ENCODE measurements at regions not wholly inside any gene's neighbourhood (a gene's known extent, or its start where the extent isn't known, plus 50 kb on each side); places are given as distances from the start of the nearest gene placed in this dataset.

GRCh38 chr7:113561446-113561845 is 357.4 kb downstream of the PPP1R3A start:
- CTCF ChIA-PET, result no interaction called here
- Histone ChIP-seq H3K36me3 (replicated peaks in 1 of 2; ENCODE audit: control insufficient read depth in 1 of 2, insufficient read depth in 2 of 2, low read length in 1 of 2) (no peaks in the 10 kb centered on the region), H3K79me2 (ENCODE audit: insufficient read depth) (no peaks in the 10 kb centered on the region), H3K9me2 (no peaks in the 10 kb centered on the region), H3K9me3 (no peaks in the 10 kb centered on the region), H3K4me2 (no peak overlapping the region), H3K9ac (no peak overlapping the region), H3K27me3 (ENCODE audit: insufficient read depth) (no peaks in the 10 kb centered on the region), H3K27ac (ENCODE audit: low read depth in 2 of 2, low read length in 1 of 2) (no peak overlapping the region), H3F3A (replicated peaks; ENCODE audit: insufficient read depth) (no peaks in the 10 kb centered on the region), H2AFZ (ENCODE audit: low read depth) (no peak overlapping the region), H3K4me1 (ENCODE audit: control insufficient read depth in 1 of 2, insufficient read depth in 2 of 2, low read depth in 1 of 2, low read length in 1 of 2) (no peaks in the 10 kb centered on the region), H3K4me3 (ENCODE audit: low read depth in 2 of 2, low read length in 1 of 2) (no peak overlapping the region), H4K20me1 (ENCODE audit: insufficient read depth) (no peaks in the 10 kb centered on the region; the same call in 1 of the 2 replicates)
- no peak for DNase-seq
- no peak for TF ChIP-seq RXRA (IDR thresholded peaks at IDR 0.05; ENCODE audit: borderline replicate concordance, low read depth)
- TF ChIP-seq YY1 (IDR thresholded peaks at IDR 0.05; ENCODE audit: low read depth), result no peak
- no peak for TF ChIP-seq SMC3 (IDR thresholded peaks at IDR 0.05; ENCODE audit: low read depth, low read length)
- no peak for TF ChIP-seq FOSL2 (IDR thresholded peaks at IDR 0.05; ENCODE audit: borderline replicate concordance, low read depth)
- TF ChIP-seq TCF12 (IDR thresholded peaks at IDR 0.05), result no peak
- TF ChIP-seq USF1 (IDR thresholded peaks at IDR 0.05; ENCODE audit: borderline replicate concordance, low read depth), result no peak
- no peak for TF ChIP-seq IRF3 (IDR thresholded peaks at IDR 0.05; ENCODE audit: low read depth, low read length)
- TF ChIP-seq MAX (IDR thresholded peaks at IDR 0.05; ENCODE audit: low read depth), result no peak
- no peak for TF ChIP-seq EZH2phosphoT487 (IDR thresholded peaks at IDR 0.05; ENCODE audit: borderline replicate concordance, low read depth)
- no peak for TF ChIP-seq MEF2A (IDR thresholded peaks at IDR 0.05; ENCODE audit: borderline replicate concordance, low read depth)
- no peak for TF ChIP-seq MXI1 (IDR thresholded peaks at IDR 0.05; ENCODE audit: low read depth, low read length)
- TF ChIP-seq SIN3A (IDR thresholded peaks at IDR 0.05; ENCODE audit: borderline replicate concordance, low read depth, low read length), result no peak
- no peak for TF ChIP-seq GATA2 (CRISPR knock-in tag; IDR thresholded peaks at IDR 0.05)
- TF ChIP-seq PBX3 (IDR thresholded peaks at IDR 0.05), result no peak
- no peak for TF ChIP-seq NRF1 (IDR thresholded peaks at IDR 0.05; ENCODE audit: low read depth, low read length)
- no peak for TF ChIP-seq RAD21 (IDR thresholded peaks at IDR 0.05; ENCODE audit: low read length)
- no peak for TF ChIP-seq CHD2 (IDR thresholded peaks at IDR 0.05; ENCODE audit: low read length, partially characterized antibody)
- TF ChIP-seq ELF1 (IDR thresholded peaks at IDR 0.05), result no peak
- POLR2A ChIA-PET, result no interaction called here
- 1% methylated on average over 2 of the region's 2 CpGs for WGBS (ENCODE audit: low lambda C conversion rate)
